ENCODE measurements at regions not wholly inside any gene's neighbourhood (a gene's known extent, or its start where the extent isn't known, plus 50 kb on each side); places are given as distances from the start of the nearest gene placed in this dataset.
A peak's percentile ranks its signal among the peaks of the same experiment; 100 is the strongest.
"Not testable (repeated sequence)": the region's sequence is repeated elsewhere in the genome, so short reads cannot be mapped to it uniquely, and the experiment has no call there.

DNA sequence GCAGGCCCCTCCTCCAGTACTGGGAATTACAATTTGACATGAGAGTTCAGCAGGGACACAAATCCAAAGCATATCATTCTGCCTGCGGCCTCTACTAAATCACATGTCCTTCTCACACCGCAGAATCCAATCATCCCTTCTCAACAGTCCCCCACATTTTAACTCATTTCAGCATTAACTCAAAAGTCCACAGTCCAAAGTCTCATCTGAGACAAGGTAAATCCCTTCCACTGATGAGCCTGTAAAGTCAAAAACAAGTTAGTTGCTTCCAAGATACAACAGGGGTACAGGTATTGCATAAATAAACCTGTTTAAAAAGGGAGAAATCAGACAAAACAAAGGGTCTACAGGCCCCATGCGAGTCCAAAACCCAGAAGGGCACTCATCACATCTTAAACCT lies 64.0 kb downstream of the EBNA1BP2 start:
- no peak for DNase-seq
- TF ChIP-seq POLR2A (IDR thresholded peaks at IDR 0.05; ENCODE audit: low read length) (no peak), GATA1 (IDR thresholded peaks at IDR 0.05; ENCODE audit: low read depth, low read length) (no peak)

DNA sequence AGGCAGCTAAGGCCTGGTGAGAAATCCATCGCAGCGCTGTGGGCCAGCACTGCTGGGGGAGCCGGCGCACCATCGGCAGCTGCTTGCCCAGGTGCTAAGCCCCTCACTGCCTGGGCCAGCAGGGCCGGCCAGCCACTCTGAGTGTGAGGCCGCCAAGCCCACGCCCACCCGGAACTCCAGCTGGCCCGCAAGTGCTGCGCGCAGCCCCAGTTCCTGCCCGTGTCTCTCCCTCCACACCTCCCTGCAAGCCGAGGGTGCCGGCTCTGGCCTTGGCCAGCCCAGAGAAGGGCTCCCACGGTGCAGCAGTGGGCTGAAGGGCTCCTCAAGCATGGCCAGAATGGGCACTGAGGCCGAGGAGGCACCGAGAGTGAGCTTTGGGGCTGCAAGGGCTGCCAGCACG lies 64.4 kb downstream of the EBNA1BP2 start:
- no peak for DNase-seq
- TF ChIP-seq GATA1 (IDR thresholded peaks at IDR 0.05; ENCODE audit: low read depth, low read length) (no peak), POLR2A (IDR thresholded peaks at IDR 0.05; ENCODE audit: low read length) (no peak)

DNA sequence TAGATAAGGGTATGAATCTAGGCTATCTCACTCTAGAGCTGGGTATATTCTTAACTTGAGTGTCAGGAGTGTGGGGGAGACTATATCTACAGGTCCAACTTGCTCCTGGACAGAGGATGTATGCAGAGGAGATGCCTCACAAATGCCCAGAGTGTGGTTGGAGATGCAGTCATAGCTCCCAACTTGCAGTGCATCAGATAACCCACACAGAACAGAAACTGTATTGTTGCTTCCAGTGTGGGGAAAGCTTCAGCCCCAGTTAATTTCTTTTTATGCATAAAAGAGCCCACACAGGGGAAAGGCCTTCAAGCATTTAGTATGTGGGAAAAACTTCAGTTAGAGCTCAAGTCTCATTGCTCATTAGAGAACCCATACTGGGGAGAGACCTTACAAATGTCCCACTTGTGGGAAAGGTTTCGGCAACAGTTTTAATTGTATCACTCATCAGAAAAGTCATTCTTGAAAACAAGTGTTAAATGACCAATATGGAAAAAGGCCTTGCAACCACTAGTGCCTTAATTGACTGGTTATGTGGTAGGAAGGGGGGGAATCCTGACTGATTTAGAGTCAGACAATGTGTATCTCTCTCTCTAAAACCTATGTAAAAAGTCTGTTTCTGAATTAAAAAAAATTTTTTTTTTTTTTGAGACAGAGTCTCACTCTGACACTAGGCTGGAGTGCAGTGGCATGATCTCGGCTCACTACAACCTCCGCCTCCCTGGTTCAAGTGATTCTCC lies 67.9 kb downstream of the EBNA1BP2 start:
- TF ChIP-seq POLR2A (IDR thresholded peaks at IDR 0.05; ENCODE audit: low read length) (no peak), GATA1 (IDR thresholded peaks at IDR 0.05; ENCODE audit: low read depth, low read length) (no peak)
- DNase-seq = no peak

DNA sequence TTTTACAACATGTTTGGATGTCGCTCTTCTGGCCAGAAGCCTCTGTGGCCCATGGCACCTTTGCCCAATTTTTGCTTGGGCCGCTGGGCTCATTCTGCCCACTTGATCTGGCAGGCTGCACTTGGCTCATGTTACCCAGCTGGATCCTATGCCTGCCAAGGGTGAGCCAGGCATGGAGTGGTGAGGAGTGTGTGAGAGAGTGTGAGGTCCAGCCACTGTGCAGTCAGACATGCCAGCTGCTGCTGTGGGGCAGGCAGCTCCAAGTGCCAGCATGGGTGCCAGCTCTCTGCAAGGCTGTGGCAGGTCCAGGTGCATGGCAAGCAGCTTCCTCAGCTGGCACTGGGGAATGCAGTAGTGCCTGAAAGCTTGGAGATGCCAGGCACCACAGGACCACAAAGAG lies 71.0 kb downstream of the EBNA1BP2 start:
- TF ChIP-seq POLR2A (IDR thresholded peaks at IDR 0.05; ENCODE audit: low read length) = no peak
- TF ChIP-seq GATA1 (IDR thresholded peaks at IDR 0.05; ENCODE audit: low read depth, low read length) = no peak

DNA sequence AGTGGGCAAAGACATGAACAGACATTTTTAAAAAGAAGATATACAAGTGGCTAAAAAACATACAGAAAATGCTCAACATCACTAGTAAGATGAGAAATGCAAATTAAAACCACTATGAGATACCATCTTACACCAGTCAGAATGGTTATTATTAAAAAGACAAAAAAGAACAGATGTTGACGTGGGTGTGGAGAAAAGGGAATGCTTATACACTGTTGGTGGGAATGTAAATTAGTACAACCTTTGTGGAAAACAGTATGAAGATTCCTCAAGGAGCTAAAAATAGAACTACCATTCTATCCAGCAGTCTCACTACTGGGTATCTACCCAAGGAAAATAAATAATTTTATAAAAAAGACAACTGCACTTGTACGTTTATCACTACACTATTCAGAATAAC lies 73.9 kb downstream of the EBNA1BP2 start:
- no peak for TF ChIP-seq POLR2A (IDR thresholded peaks at IDR 0.05; ENCODE audit: low read length)
- TF ChIP-seq GATA1 (IDR thresholded peaks at IDR 0.05; ENCODE audit: low read depth, low read length) = no peak
- DNase-seq = no peak

More for the DNA sequence above, 71.0 kb downstream of the EBNA1BP2 start:
- no peak for DNase-seq

DNA sequence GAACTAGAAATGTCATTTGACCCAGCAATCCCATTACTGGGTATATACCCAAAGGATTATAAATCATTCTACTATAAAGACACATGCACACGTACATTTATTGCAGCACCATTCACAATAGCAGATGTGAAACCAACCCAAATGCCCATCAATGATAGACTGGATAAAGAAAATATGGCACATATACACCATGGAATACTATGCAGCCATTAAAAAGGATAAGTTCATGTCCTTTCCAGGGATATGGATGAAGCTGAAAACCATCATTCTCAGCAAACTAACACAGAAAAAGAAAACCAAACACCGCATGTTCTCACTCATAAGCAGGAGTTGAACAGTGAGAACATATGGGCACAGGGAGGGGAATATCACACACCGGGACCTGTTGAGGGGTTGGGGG lies 75.6 kb downstream of the EBNA1BP2 start:
- not testable (repeated sequence) for DNase-seq

DNA sequence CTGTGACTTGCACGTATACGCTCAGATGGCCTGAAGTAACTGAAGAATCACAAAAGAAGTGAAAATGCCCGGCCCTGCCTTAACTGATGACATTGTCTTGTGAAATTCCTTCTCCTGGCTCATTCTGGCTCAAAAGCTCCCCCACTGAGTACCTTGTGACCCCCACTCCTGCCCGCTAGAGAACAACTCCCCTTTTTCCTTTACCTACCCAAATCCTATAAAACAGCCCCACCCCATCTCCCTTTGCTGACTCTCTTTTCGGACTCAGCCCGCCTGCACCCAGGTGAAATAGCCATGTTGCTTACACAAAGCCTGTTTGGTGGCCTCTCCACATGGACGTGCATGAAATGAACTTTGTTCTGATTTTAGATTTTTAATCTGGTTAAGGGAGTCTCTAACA lies 81.3 kb downstream of the EBNA1BP2 start:
- not testable (repeated sequence) for DNase-seq

DNA sequence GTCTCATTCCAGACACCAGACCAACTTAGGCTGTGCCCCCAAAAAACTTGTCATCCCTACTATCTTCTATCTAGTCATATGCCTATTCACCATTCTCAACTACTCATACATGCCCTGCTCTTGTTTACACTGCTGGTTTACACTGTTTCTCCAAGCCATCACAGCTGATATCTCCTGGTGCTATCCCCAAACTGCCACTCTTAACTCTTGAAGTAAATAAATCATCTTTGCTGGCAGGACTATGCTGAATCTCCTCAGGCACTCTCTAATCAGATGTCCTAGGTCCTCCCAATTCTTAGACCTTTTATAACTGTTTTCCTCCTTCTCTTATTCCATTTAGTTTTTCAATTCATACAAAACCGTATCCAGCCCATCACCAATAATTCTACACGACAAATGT lies 81.9 kb downstream of the EBNA1BP2 start:
- DNase-seq = not testable (repeated sequence)

DNA sequence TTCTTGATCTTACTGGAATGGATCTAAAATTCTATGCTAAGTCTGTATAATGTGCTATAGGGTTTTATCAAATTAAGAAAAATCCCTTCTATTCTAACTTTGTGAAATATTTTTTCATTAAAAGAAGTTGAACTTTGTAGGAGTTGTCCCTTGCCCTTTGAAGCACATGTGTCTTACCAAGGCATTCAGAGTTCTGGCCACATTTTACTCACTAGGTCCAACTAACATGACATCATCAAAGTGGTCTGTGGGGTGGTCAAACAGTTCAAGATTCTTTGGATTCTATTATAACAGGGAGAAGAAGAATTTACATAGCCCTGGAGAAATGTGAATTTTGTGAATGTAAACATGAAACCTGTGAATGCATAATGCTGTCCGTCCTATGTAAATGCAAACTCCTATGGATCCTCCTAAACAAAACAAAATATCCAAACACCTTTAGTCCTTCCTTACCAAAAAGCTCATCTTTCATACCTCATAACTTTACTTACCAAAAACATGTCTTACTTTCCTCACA lies 88.7 kb downstream of the EBNA1BP2 start:
- TF ChIP-seq GATA1 (IDR thresholded peaks at IDR 0.05; ENCODE audit: low read depth, low read length) (no peak), POLR2A (IDR thresholded peaks at IDR 0.05; ENCODE audit: low read length) (no peak)

DNA sequence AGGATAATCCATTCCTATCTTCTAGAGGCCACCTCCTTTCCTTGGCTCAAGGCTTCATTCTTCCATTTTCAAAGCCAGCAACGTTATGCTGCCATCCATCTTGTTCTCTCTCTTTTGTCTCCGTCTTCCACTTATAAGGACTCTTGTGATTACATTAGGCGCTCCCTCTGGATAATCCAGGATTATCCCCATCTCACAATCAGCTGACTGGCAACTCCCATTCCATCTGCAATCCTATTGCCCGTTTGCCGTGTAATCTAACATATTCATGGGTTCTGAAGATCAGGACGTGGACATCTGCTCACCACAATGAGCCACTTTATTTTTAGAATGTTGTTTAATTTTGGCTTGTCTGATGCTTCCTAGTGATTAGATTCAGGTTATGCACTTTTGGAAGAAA lies 89.3 kb downstream of the EBNA1BP2 start:
- TF ChIP-seq GATA1 (IDR thresholded peaks at IDR 0.05; ENCODE audit: low read depth, low read length) (no peak), POLR2A (IDR thresholded peaks at IDR 0.05; ENCODE audit: low read length) (no peak)
- no peak for DNase-seq

More for the DNA sequence above, 88.7 kb downstream of the EBNA1BP2 start:
- DNase-seq = no peak

DNA sequence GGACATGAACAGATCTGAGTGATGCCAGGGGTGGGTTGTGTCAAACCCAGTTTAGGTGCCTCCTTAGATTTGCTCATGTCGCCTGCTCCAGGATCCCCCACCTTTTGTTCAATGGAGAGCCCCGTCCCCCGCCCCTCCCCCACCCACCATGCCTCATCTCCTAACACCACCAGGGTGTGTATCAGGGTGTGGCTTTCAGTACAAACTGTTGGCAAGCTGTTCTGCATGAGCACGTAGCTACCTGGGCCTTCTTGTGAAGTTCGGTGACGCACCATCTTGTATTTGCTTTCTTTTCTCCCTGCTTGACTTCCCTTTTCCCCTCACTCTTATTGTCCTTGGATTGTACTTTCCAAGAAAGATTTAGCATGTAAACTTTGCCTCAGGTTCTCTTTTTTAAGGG lies 94.8 kb downstream of the EBNA1BP2 start:
- no peak for TF ChIP-seq POLR2A (IDR thresholded peaks at IDR 0.05; ENCODE audit: low read length)
- TF ChIP-seq GATA1 (IDR thresholded peaks at IDR 0.05; ENCODE audit: low read depth, low read length) = no peak
- DNase-seq = peak; percentile 37 to 41

DNA sequence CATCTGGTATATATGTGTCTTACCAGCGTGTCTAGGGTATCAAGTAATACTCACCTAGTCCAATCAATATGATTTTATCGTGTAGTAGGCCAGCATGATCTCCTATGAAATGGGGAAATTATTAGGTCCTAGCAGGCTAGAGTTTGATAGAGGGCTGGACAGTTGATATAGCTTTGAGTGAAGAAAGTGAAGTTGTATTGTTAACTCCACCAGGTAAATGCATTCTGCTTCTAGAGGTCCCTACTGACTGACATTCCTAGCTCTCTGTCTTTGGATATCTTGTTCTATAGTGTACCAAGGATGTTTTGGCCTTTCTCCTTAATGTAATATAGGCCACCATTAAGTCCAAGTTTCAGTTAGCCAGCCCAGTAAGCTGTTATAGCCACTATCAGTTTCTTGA lies 97.4 kb downstream of the EBNA1BP2 start:
- DNase-seq = no peak
- TF ChIP-seq GATA1 (IDR thresholded peaks at IDR 0.05; ENCODE audit: low read depth, low read length) = no peak
- no peak for TF ChIP-seq POLR2A (IDR thresholded peaks at IDR 0.05; ENCODE audit: low read length)

DNA sequence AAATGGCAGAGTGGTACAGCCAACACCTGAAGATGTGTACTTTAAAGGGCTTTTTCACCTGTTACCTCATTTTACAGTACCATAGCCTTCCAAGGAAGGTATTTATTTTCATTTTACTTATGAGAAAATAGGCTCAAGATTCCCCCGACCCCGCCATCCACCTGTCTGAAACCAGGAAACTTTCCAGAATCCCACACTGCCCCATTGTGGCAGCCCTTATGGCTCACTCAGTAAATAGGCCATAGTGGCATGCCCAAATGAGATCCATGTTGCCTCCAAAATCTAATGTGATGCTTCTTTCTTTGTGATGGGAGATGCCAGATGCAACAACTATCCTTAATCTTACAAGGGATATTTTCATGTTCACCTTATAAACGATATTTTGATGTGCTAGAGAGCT lies 97.8 kb downstream of the EBNA1BP2 start:
- no peak for TF ChIP-seq GATA1 (IDR thresholded peaks at IDR 0.05; ENCODE audit: low read depth, low read length)
- no peak for TF ChIP-seq POLR2A (IDR thresholded peaks at IDR 0.05; ENCODE audit: low read length)
- peak in 1 of 2 experiments; percentile 50 for DNase-seq

DNA sequence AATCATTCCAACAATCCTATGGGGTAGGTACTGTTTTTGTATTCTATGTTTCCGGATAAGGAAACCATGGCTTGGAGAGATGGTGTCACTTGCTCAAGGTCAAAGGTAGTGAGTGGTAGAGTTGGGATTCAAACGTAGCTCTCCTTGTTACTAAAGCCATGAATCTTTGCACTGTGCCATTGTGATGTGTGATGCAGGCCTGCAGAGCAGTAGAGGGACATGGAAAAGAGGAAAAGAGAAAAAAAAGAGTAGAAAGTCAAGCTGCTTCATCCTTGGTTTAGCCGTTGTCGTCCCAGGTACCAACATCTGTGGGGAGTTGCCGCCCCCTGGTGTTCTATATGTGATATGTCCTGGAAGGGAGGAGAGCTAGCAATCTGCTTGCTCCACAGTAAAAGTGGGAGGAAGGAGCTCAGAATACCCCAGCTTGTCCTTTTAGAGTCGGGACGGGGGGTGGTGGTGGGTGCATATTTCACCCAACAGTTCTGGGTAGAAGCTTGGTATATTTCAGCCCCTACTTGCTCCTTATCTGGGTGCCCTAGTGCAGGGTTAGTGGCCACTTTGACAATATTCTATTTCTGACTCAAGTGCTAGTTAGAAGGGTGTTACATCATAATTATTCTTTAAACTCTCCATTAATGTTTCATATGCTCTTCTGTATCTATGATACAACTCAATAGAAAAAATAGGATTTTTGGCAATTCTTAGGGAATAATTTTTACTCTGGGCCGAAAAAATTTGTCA lies 98.4 kb downstream of the EBNA1BP2 start:
- DNase-seq = peak; percentile 83 to 92
- TF ChIP-seq GATA1 (IDR thresholded peaks at IDR 0.05; ENCODE audit: low read depth, low read length) = no peak
- TF ChIP-seq POLR2A (IDR thresholded peaks at IDR 0.05; ENCODE audit: low read length) = no peak

DNA sequence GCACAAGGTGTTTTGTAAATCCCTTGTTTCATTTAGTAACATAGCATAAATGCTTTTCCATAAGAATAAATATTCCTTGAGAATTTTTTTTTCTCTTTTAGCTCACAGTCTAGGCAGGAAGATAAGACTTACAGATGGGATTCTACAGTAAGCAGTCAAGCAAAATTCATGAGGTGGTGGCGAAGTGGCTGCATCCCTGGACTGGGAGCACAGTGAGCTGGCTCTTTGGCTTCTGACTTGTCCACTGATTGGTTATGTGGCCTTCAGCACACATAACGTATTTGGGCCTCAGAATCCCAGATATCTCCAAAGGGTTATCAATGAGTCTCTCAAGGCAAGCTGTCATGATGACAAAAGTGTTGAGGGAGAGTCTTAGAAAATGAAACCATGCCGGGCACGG lies 99.8 kb downstream of the EBNA1BP2 start:
- no peak for TF ChIP-seq GATA1 (IDR thresholded peaks at IDR 0.05; ENCODE audit: low read depth, low read length)
- TF ChIP-seq POLR2A (IDR thresholded peaks at IDR 0.05; ENCODE audit: low read length) = no peak
- peak in 1 of 2 experiments; percentile 30 for DNase-seq
